GM18511 (cell line): ENCODE measurements at regions not wholly inside any gene's neighbourhood (a gene's known extent, or its start where the extent isn't known, plus 50 kb on each side); places are given as distances from the start of the nearest gene placed in this dataset.

ENCODE experiments used
- ATAC-seq: cut with Tn5 transposase; IDR thresholded peaks from one replicate; pipeline ENCODE4 v1.9.1; 2021; ENCODE audit warnings: mild to moderate bottlenecking, moderate library complexity; ENCODE audit not compliant: unreplicated experiment

- no peak for ATAC-seq
Measured at GRCh38 chr12:34188974-34189373, 166.7 kb downstream of the ALG10 start.

GRCh38 chr12:34190054-34190453 is 167.8 kb downstream of the ALG10 start:
- ATAC-seq, result no peak

GRCh38 chr12:34198924-34199323 is 176.6 kb downstream of the ALG10 start:
- no peak for ATAC-seq

GRCh38 chr12:34203866-34204620 is 181.7 kb downstream of the ALG10 start:
- no peak for ATAC-seq

GRCh38 chr12:34204830-34205285 is 182.6 kb downstream of the ALG10 start:
- no peak for ATAC-seq

- ATAC-seq, result no peak
Measured at GRCh38 chr12:34205401-34205800, 183.1 kb downstream of the ALG10 start.

- ATAC-seq, result no peak
Measured at GRCh38 chr12:34206061-34206785, 183.9 kb downstream of the ALG10 start.

GRCh38 chr12:34207858-34208257 is 185.6 kb downstream of the ALG10 start:
- ATAC-seq, result no peak

GRCh38 chr12:34208331-34209258 is 186.3 kb downstream of the ALG10 start:
- ATAC-seq, result no peak

GRCh38 chr12:34209259-34209835 is 187.1 kb downstream of the ALG10 start:
- ATAC-seq, result no peak

GRCh38 chr12:34210183-34210582 is 187.9 kb downstream of the ALG10 start:
- no peak for ATAC-seq

- ATAC-seq, result no peak
Measured at GRCh38 chr12:34210689-34211530, 188.6 kb downstream of the ALG10 start.

GRCh38 chr12:34212651-34213050 is 190.4 kb downstream of the ALG10 start:
- ATAC-seq, result no peak

- ATAC-seq, result no peak
Measured at GRCh38 chr12:34214011-34214410, 191.7 kb downstream of the ALG10 start.

- no peak for ATAC-seq
Measured at GRCh38 chr12:34215213-34215892, 193.1 kb downstream of the ALG10 start.

- ATAC-seq, result no peak
Measured at GRCh38 chr12:34215893-34216285, 193.6 kb downstream of the ALG10 start.

GRCh38 chr12:34217660-34218059 is 195.4 kb downstream of the ALG10 start:
- ATAC-seq, result no peak

GRCh38 chr12:34218193-34219045 is 196.1 kb downstream of the ALG10 start:
- peak; percentile 95 for ATAC-seq
